ENCODE measurements at regions not wholly inside any gene's neighbourhood (a gene's known extent, or its start where the extent isn't known, plus 50 kb on each side); places are given as distances from the start of the nearest gene placed in this dataset.

DNA sequence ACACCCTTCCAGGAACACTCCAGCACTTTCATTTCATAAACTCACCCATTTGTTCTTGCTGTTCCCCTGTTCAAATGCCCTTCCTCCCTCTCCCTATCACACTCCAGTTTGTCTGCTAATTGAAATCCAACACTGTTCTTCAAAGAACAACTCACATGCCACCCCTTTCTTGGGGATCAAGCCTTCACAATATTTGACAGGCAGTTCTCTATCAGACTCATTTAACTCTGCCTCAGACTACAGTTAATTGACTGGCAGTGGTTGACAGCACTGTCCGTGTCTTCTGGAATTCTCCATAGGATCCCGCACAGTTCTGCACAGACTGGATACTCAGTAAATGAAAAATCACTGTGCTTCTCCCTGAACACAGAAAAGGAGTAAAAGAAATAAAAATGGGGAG, 87.8 kb downstream of the PMP22 start:
- no peak for DNase-seq

DNA sequence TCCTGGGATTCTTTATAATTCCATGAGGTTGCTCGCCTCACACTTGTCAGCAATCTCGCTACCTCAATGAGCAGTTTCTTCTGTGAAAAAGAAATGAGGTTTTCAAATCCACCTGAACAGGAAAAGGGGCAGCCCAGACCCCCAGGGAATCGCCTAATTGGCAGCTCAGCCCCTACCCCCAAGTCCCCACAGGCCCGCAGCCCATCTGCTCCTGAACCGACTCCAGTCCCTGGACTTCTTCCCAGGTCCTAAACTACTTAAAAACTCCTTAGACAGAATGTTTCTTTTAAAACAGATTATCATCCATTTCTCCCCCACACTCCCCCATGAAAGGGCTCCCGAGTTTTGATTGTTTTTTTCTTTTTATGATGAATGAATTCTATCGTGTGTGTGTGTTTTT, 89.8 kb downstream of the PMP22 start:
- DNase-seq: no peak

DNA sequence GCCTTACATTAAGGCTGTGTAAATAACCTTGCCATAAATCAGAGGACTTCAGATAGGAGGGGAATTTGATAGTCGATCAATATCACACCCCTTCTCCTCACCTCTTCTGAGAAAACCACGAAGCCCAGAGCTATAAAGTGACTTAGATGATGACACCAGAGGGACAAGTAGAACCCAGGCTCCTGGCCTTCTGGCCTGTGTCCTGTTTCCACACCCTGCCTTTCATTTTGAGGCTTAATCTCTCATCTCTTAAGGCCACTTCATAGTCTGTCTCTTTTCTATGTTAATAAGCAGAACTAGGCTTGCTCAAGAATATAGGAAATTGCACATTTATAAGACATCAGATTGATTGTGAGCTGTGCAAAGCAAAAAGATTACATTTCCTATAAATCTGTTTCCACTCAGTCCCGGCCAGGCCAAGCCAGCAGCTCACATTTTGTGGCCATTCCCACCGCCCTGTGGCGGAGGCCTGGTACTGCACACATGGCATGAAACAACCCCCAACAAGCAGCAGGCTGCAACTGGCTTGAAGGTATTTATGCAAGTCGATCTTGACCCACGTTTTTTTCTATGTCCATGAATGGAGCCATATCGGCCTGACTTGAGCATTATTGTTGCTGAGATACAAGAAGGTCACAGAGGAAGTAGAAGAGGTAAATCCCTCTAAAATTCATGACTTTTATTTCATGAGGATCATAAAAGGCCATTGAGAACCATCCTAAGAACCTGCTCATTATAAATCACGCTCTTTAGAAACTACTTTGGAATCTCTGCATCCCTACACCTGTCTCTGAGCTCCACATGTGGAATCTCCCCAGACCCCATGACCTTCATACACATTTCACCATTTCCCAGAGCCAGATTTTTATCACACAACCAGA, 93.7 kb downstream of the PMP22 start:
- DNase-seq: no peak

DNA sequence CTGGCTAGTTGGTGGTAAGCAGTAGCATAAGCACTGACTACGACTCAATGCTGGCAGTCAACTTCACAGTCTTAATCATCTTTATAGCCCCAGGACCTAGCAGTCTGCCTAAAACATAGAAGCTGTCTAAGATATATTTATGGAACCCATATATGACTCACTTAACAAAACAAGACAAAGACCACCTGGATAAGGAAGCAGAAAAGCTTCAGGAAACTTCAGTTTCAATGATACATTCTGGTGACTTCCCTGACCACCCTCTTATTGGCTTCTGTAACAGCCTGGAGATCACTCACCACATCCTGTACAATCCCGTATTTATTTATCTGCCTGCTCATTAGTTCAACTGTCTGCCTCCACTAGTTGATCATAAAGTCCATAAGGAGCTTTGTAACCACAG, 95.5 kb downstream of the PMP22 start:
- DNase-seq: no peak

DNA sequence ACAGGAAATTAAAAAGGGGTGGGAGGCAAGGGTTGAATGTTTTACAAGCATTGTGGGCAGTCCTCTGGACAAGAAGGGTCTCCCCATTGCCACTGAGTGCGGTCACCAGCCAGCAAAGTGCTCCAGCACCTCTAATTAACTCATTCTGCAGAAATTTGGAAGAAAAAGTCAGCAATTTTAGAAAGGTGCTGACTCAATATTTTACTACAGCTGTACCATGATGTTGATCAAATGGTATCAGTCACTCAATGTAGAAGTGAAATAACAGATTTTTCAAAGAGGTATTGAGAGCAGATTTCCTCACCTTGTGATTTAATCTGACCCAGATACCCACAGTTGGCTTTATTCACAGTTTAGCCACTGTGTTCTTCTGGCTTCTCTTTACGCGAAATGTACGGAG, 96.7 kb downstream of the PMP22 start:
- DNase-seq: no peak

DNA sequence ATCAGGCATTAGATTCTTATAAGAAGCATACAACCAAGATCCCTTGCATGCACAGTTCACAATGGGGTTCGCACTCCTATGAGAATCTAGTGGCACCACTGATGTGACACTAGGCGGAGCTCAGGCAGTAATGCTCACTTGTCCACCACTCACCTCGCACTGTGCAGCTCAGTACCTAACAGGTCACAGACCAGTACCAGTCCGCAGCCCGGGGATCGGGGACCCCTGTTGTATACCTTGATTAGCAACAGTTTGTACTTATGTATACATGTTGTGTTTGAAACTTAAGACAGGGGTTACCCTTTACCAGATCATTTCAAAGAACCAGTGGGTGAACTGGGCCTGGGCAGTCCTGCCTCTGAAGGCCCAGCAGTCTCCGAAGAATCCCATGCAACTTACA, 103.7 kb downstream of the PMP22 start:
- DNase-seq: no peak

DNA sequence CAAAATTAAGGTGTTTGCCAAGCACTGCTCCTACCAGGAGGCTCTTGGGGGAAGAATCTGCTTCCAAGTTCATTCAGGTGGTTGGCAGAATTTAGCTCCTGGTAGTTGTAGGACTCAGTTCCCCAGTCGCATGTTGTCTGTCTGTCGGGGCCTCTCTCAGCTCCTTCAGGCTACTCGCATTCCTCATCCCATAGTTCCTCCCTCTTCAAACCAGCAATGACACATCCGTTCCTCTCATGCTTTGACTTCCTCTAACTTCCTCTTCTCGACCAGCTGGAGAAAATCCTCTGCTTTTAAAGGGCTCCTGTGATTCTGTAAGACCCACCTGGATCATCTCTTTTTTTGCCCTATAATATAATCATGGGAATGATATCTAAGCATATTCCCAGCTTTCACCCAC, 108.1 kb downstream of the PMP22 start:
- DNase-seq: no peak

DNA sequence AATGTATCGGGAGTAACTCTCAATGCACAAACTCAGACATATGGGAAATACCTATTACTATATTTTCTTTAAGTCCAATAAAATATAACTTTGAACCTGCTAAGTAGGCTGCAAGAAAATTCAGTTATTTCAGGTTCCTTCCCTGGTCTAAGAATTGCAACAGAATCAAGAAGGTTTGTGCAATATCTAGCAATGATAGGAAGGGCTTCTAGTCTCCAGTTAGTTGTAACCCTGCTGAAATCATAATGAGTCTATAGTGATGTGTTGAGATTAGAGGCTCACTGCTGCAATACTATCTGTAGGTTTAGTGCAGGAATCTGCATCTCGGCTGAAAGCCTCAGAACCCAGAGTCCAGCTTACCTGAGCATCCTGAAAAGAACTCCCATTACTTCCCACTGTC, 110.5 kb downstream of the PMP22 start:
- DNase-seq: no peak

DNA sequence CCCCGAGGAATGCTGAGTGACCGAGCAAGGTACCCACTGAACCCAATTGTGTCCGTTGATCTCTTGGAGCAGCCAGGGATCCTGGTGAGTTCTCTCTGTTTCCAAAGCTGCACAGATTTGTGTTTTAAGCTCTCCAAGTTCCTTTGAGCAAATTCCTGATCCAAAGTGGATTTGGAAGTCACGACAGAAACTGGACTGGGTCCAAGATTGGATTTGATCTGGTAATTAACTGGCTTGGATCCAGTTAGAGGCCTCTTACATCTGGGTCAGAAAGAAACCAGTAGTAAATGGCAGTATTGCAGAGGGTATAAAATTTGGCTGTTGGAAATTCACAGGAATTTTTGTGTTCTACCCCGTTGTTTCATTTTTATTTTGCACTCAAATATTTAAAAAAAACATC, 119.5 kb downstream of the PMP22 start:
- DNase-seq: no peak

DNA sequence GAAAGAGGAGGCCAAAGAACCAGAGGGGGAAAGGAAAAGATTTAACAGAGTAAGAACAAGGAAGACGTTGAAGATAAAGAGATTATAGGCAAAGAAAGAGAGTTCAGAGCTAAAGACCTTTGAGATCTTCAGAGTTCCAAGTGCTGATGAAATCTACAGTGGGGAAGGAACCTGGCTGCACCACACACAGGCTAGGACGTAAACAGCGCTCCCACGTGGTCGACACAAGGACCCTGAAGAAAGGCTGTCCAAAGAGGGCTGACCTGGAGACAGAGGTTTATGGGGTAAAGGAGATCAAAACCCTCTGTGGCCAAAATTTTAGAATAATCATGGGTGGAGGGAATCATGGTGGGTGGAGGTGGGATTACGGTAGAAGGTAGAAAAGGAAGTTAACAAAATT, 121.6 kb downstream of the PMP22 start:
- DNase-seq: no peak

DNA sequence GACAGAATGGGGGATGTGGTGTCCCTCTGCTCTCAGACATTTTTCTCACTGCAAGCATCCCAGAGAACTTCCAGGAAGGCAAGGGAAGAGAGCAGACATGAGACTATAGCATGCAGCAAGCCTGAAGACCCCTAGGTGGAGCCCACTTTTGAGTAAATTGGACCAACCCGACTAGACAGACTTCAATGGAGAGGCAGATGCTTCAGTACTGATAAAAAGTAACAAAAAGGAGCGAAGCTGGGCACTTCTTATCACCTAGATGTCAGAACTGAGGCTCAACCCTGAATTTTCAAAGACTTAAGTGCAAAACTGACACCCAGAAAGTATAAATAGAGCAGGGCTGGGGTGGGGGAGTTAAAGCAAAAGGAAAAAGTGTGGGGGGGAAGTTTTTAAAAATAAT, 130.8 kb downstream of the PMP22 start:
- no peak for DNase-seq

DNA sequence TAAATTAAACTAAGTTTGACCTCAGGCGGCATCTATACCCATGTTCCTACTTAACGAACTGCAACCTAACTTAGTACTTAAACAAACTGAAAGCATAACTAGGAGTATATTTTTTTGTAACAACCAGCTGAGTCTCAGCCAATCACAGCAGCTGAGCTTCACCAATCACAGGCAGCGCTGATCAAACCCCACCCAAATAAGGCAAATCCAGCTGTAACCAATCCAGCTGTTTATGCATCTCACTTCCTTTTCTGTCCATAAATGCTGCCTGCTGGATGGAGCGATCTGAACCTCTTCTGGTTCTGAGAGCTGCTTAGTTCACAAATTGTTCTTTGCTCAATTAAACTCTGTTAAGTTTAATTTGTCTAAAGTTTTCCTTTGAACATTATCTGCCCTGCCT, 131.3 kb downstream of the PMP22 start:
- no peak for DNase-seq

DNA sequence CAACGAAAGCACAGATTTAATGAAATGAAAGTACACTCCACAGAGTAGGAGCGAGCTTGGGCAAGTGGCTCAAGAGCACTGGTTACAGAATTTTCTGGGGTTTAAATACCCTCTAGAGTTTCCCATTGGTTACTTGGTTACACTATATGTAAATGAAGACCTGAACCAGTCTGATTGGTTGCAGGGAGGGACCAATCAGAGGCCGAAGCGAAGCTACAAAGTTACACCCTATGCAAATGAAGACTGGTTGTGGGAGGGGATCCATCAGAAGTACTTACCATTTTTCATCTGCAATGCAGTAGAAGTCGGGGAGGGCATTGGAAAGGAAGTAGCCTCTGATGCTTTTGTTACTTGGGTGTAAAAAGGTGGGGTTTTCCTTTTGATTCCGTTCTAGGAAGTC, 132.0 kb downstream of the PMP22 start:
- DNase-seq: no peak

DNA sequence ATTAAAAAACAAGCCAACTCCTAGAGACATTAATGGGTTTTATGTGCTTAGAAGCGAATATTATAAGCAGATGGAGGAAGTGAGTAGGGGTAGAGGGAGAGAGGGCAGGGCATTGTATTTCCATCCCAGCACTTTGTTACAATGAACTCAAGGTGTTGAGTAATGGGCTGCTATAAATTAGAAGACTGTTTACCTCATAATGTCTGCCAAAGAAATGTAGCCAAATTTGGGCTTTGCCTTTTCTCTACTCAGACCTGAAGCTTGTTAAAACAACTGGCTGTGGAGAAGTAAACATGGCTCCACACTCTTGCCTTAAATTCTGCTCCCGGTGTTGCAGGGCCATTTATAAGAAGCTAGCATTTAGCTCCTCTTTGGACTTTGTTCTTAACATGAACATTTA, 134.7 kb downstream of the PMP22 start:
- no peak for DNase-seq

DNA sequence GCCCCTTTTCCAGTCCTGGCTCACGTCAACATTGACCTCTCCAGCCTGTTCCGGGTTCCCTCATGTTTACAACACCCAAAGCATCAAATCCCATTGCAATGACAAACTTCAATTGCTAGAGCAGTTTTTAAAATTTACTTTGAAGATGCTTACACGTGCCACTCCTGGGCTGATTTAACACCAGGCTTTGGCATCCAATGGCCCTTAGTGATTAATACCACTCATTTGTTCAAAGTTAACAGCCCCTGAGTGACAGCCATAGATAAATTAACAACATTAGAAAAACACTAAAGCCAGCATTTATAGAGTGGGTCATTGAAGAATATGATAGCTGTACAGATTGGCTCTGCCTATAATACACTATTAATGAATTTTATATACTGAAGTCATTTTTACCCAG, 135.1 kb downstream of the PMP22 start:
- DNase-seq: no peak

DNA sequence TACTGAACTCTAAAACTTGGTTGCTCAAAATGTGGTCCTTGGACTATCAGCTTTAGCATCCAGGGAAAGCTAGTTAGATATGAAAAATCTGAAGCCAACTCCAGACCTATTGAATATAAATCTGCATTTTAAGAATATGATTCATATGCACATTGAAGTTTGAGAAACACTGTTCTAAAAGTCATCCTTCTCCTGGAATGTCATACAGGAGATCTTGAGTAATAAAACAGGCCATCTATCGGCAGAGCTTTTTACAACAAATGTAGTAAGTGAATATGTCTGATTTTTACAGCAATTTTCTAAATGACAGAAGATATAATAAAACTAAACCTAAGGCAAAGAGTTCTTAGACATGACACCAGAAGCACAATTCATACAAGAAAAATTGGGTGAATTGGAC, 140.4 kb downstream of the PMP22 start:
- no peak for DNase-seq

DNA sequence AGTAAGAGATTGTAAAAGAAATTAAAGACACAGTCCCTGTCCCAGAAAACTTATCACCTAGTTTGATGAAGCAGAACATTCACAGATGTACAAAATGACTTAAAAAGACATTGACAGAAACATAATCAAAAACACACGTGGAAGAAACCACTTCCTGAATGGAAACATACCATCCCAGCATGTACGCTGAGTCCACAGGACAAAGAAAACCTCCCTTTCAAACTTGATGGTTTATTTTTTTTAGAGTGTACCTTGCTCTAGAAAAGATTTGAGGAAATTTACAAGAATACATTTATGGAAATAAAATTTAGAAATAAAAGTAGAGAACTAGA, 140.9 kb downstream of the PMP22 start:
- no peak for DNase-seq

DNA sequence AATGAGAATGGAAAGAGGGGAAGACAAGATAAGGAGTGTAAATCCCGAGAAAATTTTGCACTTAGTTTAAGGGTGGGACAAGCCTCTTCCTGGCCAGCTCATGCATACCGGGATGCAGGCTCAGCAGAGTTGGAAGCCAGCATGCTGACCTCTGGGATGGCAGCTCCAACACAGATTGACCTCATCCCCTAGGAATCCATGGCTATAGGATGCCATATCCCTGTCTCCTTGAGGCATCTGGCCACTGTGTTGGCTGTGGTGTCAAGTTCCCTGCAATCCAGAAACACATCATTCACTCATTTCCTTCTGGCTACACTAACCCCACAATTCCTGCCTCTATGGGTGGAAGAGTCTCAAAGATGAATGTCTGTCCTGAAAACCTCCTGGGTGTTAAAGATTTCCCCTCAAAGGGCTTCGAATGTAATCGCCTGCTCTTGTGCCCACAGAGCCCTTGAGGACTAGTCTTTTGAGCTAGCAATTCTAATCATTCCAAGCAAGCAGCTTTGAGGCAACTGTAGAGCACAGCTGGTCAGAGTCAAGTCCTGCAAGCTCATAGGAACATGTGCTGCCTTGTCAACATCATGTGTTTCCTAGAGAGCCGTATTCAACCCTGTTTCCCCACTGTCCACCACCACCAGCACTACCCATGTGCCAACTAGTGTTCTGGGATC, 141.4 kb downstream of the PMP22 start:
- no peak for DNase-seq

DNA sequence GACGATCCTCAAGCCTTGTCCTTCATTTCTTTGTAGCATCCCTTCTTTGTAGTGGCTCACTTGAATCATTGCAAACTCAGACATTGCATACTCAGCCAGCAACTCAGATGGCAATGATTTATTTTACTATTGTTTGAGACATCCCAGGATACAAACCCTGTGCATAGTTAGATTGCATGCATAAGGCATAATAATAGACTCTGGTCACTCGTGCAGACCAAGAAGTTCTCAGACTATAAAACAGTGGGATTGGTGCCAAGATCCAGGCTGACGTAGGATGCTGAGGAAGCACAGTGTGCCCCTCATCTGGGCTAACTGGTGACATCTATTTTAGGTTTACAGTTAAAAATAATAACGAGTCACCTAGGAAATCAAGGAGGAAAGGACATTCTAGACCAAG, 142.3 kb downstream of the PMP22 start:
- DNase-seq: no peak

DNA sequence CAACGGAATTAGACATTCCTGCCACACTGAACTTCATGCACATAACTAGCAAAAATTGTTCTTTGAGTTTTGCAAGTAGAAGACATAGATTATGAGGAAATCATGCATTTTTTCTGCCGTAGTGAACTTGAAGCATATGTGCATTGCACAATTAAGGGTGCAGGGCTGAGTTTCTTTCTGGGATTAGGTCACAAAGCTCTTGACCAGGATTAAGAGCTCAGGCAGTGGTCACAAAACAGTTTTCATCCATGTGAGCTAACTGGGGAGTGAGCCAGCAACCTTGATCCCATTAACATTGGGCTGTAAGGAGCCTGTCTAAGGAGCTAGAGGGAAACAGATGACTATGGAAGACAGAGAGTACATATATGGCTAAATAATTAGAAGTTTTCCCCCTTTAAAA, 143.7 kb downstream of the PMP22 start:
- DNase-seq: no peak

DNA sequence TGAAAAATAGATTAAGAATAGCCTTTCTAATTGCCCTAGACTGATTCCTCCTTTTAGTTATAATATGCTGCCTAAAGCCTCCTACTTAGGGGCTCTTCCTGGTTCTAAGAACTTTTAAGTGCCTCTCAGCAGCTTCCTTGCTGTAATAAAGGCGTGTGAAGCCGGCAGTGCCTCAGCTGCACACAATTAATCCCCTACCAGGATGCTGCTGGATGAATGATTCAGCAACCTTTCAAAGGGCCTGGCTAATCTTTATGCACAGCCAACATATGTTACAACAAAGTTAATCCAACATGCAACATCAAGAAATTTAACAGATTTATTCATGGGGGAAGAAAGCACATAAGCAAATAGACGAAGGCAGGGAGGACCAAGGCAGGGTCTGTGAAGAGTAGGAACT, 145.2 kb downstream of the PMP22 start:
- no peak for DNase-seq

DNA sequence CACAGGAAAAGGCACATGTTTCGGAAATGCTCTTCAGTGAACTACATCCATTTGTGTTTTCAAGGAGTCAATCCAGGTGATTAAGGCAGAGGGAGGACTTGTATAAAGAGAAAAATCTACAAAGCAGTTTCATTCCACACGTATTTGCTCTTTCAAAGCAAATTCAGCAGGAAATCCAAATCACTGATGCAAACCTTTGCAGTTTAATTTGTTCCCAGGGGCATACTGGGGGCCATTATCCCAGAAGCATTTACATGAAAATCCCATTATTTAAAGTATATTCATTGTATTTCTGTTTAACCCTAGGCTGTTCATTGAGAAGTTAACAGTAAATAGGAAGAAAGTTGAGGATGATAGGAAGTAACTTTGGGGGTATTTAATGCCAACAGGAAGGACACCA, 147.9 kb downstream of the PMP22 start:
- no peak for DNase-seq

DNA sequence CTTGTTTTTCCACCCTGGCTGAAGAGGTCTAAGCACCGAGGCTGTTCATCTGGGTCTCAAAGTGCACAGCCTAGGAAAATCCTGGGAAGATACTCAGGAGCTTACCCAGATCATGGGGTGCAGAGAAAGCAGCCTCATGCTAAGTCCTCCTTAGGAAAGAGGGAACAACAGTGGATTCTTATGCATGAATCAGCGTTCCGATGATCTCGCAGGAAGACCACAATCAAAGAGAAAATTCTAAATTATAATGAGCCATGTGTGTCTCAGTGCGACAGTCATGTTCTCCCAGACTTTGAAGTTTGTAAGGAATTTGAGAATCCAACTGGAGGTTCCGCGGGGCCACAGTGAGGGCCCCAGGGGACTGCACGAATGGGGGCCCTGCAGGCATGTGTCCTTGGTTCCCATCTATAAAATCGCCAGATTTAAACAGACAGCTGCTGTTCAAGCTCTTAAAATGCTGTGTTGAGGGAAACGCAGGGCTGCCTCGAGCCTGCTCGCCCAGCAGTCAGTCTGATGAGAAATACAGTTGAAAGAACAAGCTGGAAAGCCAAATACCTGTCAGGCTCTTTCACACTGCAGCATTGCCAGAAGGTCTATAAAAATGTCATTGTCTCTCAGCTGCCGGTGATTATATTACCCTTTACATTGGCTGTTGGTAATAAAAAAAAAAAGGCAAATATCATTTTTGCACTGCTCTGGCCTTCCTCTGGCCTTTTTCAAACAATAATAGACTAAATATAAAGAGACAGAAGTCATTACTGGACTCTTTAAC, 152.1 kb downstream of the PMP22 start:
- DNase-seq: no peak

DNA sequence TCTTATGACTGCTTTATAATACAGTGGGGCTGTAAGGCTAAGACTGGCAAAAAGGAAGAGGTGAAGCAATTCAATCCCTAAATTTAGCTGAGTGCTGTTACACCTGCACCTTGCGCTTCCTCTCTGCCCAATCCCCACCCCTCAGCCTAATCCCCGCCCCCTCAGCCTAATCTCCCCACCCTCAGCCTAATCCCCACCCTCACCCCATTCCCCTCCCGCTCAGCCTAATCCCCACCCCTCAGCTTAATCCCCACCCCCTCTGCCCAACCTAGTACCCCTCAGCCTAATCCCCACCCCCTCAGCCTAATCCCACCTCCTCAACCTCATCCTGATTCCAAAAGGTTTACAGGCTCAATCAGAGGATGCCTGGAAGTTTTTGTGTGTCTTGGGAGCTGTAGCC, 155.5 kb downstream of the PMP22 start:
- no peak for DNase-seq
